SKM-1 (cell line): ENCODE measurements at regions not wholly inside any gene's neighbourhood (a gene's known extent, or its start where the extent isn't known, plus 50 kb on each side); places are given as distances from the start of the nearest gene placed in this dataset.

Experiments used
- DNase-seq: peaks from one replicate; lab custom pipeline; 2025; ENCODE audit not compliant: unreplicated experiment; lab: John Stamatoyannopoulos, UW

GRCh38 chr22:17269224-17269606 is 50.0 kb upstream of the ADA2 start:
- no peak for DNase-seq
